K562 (cell line): ENCODE measurements at regions not wholly inside any gene's neighbourhood (a gene's known extent, or its start where the extent isn't known, plus 50 kb on each side); places are given as distances from the start of the nearest gene placed in this dataset.

Experiments
- ATAC-seq: fragments of 200-7000 bp; cut with Tn5 transposase; 3 replicates; pipeline ENCODE4 v1.9.1; 2020; ENCODE audit warnings: moderate library complexity
- BruUV-seq: library from RNA; stranded (reverse); fragments of 400-500 nt; replicated peaks from 2 replicates; lab custom pipeline; 2021; lab: Mats Ljungman, UMichigan
- CTCF ChIA-PET: fragments of 300-600 bp; formaldehyde crosslinking; extraction: SDS; loops from one replicate; lab custom pipeline; 2021; ENCODE audit warnings: low intra/inter-chr PET ratio; lab: Yijun Ruan, JAX
- POLR2A ChIA-PET: fragments of 300-600, 350-650 bp; sonication (Branson Sonifier 250); formaldehyde crosslinking; extraction: SDS; loops from one replicate; lab custom pipeline; 2021; ENCODE audit warnings: antibody characterized with exemption, inconsistent platforms; lab: Yijun Ruan, JAX
- DNase-seq, 4 experiments: peaks; one replicate each; pipeline versions ENCODE4 v3.0.0 to v3.0.0-alpha.2; 2011 to 2018; ENCODE audit warnings: low spot score in 3 of 4, mixed read lengths in 3 of 4; ENCODE audit errors: extremely low read depth in 1 of 4
- FAIRE-seq: peaks from 2 replicates; lab custom pipeline; 2011; peaks lifted over from hg19 to GRCh38; lab: Jason Lieb, UNC
- H2AFZ ChIP-seq: 2 replicates; pipeline ENCODE4 v1.6.0; 2011; ENCODE audit warnings: low read depth, low read length, control low read depth, inconsistent platforms
- H3K27ac ChIP-seq: fragments of 200-600 bp; 3 replicates; pipeline ENCODE4 v1.8.0; 2011; ENCODE audit warnings: low read depth, mild to moderate bottlenecking, control low read depth, inconsistent platforms, low read length, moderate library complexity, mixed read lengths; ENCODE audit errors: extremely low read depth
- H3K27me3 ChIP-seq, 2 experiments: fragments of 300-600 bp in 1 of 2; 2 replicates in 1 of 2; 3 replicates in 1 of 2; pipeline versions ENCODE4 v1.6.0 to v1.8.0; 2011; ENCODE audit warnings: inconsistent platforms in 2 of 2, low read length in 2 of 2, mild to moderate bottlenecking in 1 of 2, mixed read lengths in 1 of 2, moderate library complexity in 1 of 2; ENCODE audit not compliant: control insufficient read depth in 2 of 2, insufficient read depth in 2 of 2
- H3K36me3 ChIP-seq: fragments of 300-600 bp; 3 replicates; pipeline ENCODE4 v1.8.0; 2011; ENCODE audit warnings: mild to moderate bottlenecking, low read length, inconsistent platforms; ENCODE audit not compliant: control insufficient read depth, insufficient read depth
- H3K4me1 ChIP-seq, 2 experiments: fragments of 200-600 bp in 1 of 2; replicated peaks in 1 of 2; 2 replicates in 1 of 2; 3 replicates in 1 of 2; pipeline versions ENCODE4 v1.5.1 to v1.8.0; 2011; ENCODE audit warnings: inconsistent platforms in 2 of 2, low read length in 2 of 2, mild to moderate bottlenecking in 1 of 2, mixed read lengths in 1 of 2, moderate library complexity in 1 of 2; ENCODE audit not compliant: control insufficient read depth in 2 of 2, insufficient read depth in 2 of 2
- H3K4me2 ChIP-seq: 2 replicates; pipeline ENCODE4 v1.6.1; 2011; ENCODE audit warnings: low read length, control low read depth, inconsistent platforms, mixed read lengths; ENCODE audit not compliant: insufficient read depth
- H3K4me3 ChIP-seq: fragments of 200-600 bp; sonication (generic), shearing (Covaris generic); 2 replicates; pipeline ENCODE4 v1.5.1; 2016; ENCODE audit warnings: control low read depth, inconsistent platforms
- H3K79me2 ChIP-seq: fragments of 200-600 bp; 3 replicates; pipeline ENCODE4 v1.8.0; 2011; ENCODE audit warnings: low read length, inconsistent platforms; ENCODE audit not compliant: control insufficient read depth, insufficient read depth
- H3K9ac ChIP-seq, 2 experiments: 2 replicates each; pipeline versions ENCODE4 v1.6.0 to v1.6.1; 2011; ENCODE audit warnings: low read depth in 2 of 2, low read length in 2 of 2, control low read depth in 1 of 2, inconsistent platforms in 1 of 2, mild to moderate bottlenecking in 1 of 2, mixed read lengths in 1 of 2; ENCODE audit not compliant: insufficient read depth in 1 of 2
- H3K9me1 ChIP-seq: one replicate; pipeline ENCODE4 v1.6.0; 2011; ENCODE audit warnings: inconsistent platforms, mild to moderate bottlenecking, low read length, moderate library complexity; ENCODE audit not compliant: control insufficient read depth, insufficient read depth
- H3K9me3 ChIP-seq: replicated peaks from 2 replicates; pipeline ENCODE4 v1.5.1; 2011; ENCODE audit warnings: low read depth, low read length, inconsistent platforms; ENCODE audit not compliant: control insufficient read depth, insufficient read depth
- H4K20me1 ChIP-seq: replicated peaks from 2 replicates; pipeline ENCODE4 v1.6.1; 2011; ENCODE audit warnings: low read length, inconsistent platforms, mixed read lengths; ENCODE audit not compliant: control insufficient read depth, insufficient read depth
- BRF2 ChIP-seq: IDR thresholded peaks from 3 replicates; pipeline ENCODE4 v1.6.1; 2011; ENCODE audit warnings: borderline replicate concordance, mild to moderate bottlenecking; ENCODE audit not compliant: insufficient read length, insufficient read depth
- DMBX1 ChIP-seq: fragments of 250-450 bp; sonication (Bioruptor Pico); IDR thresholded peaks from 2 replicates; pipeline ENCODE4 v1.8.0; 2022; ENCODE audit warnings: inconsistent platforms, mild to moderate bottlenecking, moderate library complexity, borderline replicate concordance
- ESRRB ChIP-seq: fragments of 250-450 bp; sonication (Bioruptor Pico); IDR thresholded peaks from 2 replicates; pipeline ENCODE4 v1.5.0; 2020; ENCODE audit warnings: mild to moderate bottlenecking, moderate library complexity, borderline replicate concordance
- ETS1 ChIP-seq: conservative IDR thresholded peaks from 2 replicates; pipeline ENCODE4 v1.6.1; 2011; ENCODE audit warnings: low read depth, mild to moderate bottlenecking, low read length; ENCODE audit not compliant: control insufficient read depth
- KAT2B ChIP-seq: IDR thresholded peaks from one replicate; pipeline ENCODE4 v1.6.1; 2012; ENCODE audit warnings: low read depth, mild to moderate bottlenecking, control low read depth, inconsistent platforms, low read length, moderate library complexity
- KDM5B ChIP-seq: fragments of 200-600 bp; sonication (generic); IDR thresholded peaks from 2 replicates; pipeline ENCODE4 v1.6.1; 2012; ENCODE audit warnings: low read depth, mild to moderate bottlenecking, moderate library complexity, low read length, control low read depth, inconsistent platforms; ENCODE audit not compliant: insufficient replicate concordance
- MBD2 ChIP-seq: sonication (generic); IDR thresholded peaks from 2 replicates; pipeline ENCODE4 v1.6.1; 2016; ENCODE audit warnings: low read depth, borderline replicate concordance
- MEF2D ChIP-seq: conservative IDR thresholded peaks from 2 replicates; pipeline ENCODE4 v1.6.1; 2016; ENCODE audit warnings: low read depth, missing genetic modification characterization, missing compliant biosample characterization
- NCOA1 ChIP-seq: fragments of 450-650 bp; IDR thresholded peaks from 2 replicates; pipeline ENCODE4 v1.6.1; 2016; ENCODE audit warnings: low read depth
- SMARCE1 ChIP-seq: fragments of 450-650 bp; IDR thresholded peaks from 2 replicates; pipeline ENCODE4 v1.7.1; 2016; ENCODE audit warnings: mild to moderate bottlenecking
- SRSF3 ChIP-seq: fragments of 200-400 bp; formaldehyde crosslinking; IDR thresholded peaks from 2 replicates; pipeline ENCODE4 v1.6.1; 2016; ENCODE audit warnings: mild to moderate bottlenecking, low read length, moderate library complexity; ENCODE audit not compliant: insufficient read depth
- TCF7L2 ChIP-seq: fragments of 150-350 bp; IDR thresholded peaks from 2 replicates; pipeline ENCODE4 v1.6.1; 2016; ENCODE audit warnings: low read depth, mild to moderate bottlenecking, low read length, moderate library complexity
- ZBTB17 ChIP-seq: fragments of 450-650 bp; formaldehyde crosslinking; IDR thresholded peaks from 2 replicates; pipeline ENCODE4 v1.4.0; 2020; ENCODE audit warnings: mild to moderate bottlenecking
- ZNF639 ChIP-seq, 2 experiments: fragments of 200-800 bp in 1 of 2; sonication (Bioruptor generic) in 1 of 2; sonication (generic) in 1 of 2; formaldehyde crosslinking in 1 of 2; IDR thresholded peaks in 1 of 2; conservative IDR thresholded peaks in 1 of 2; 2 replicates each; pipeline versions ENCODE4 v1.5.0 to v1.6.1; 2016 to 2020; ENCODE audit warnings: missing compliant biosample characterization in 1 of 2, missing genetic modification characterization in 1 of 2, missing genetic modification reagents in 1 of 2
- ZNF76 ChIP-seq: fragments of 250-450 bp; sonication (Bioruptor Pico); IDR thresholded peaks from 2 replicates; pipeline ENCODE4 v1.4.0; 2020; ENCODE audit warnings: mild to moderate bottlenecking, moderate library complexity, borderline replicate concordance
- WGBS: fragments of 100-300 bp; shearing (Covaris generic); methylation state at CpG from one replicate; pipeline ENCODE4 v1.1.6; 2016; ENCODE audit warnings: low coverage, mixed read lengths; ENCODE audit not compliant: insufficient coverage; ENCODE audit errors: missing lambda C conversion rate; 5-methylcytosine and 5-hydroxymethylcytosine counted together
- in situ Hi-C: fragments of 300-500 bp; cut with MboI; formaldehyde crosslinking; loops from 4 replicates; pipeline ENCODE4 v1.15.0; 2018; ENCODE audit warnings: inconsistent platforms, mixed read lengths
- intact Hi-C: fragments of 100-400 bp; cut with micrococcal nuclease; formaldehyde crosslinking; loops from 2 replicates; pipeline ENCODE4 v1.14.2; 2022

GRCh38 chr16:54815177-54815576, 115.5 kb upstream of the IRX5 start (continued):
- TF ChIP-seq TCF7L2 (no peak), KAT2B (no peak), DMBX1 (no peak), ESRRB (CRISPR knock-in tag) (no peak)

- 2% methylated on average over 5 of the region's 5 CpGs for WGBS
- no peaks in the 10 kb centered on the region for H3K9me1 ChIP-seq
- FAIRE-seq, result no peak
- H3K27ac ChIP-seq, result no peak overlapping the region
- in situ Hi-C loops, result no loop called here
- TF ChIP-seq BRF2, result no peak
- TF ChIP-seq KDM5B, result no peak
- no peak for TF ChIP-seq ETS1
- no peak for TF ChIP-seq NCOA1
- TF ChIP-seq SRSF3, result no peak
- TF ChIP-seq ZBTB17 (CRISPR knock-in tag), result no peak
- no peak for TF ChIP-seq MBD2
- no peak for TF ChIP-seq ZNF76 (CRISPR knock-in tag)
- no peak for TF ChIP-seq MEF2D (tag)
- TF ChIP-seq SMARCE1, result no peak
- no peak for TF ChIP-seq ZNF639 (CRISPR knock-in tag; conservative IDR thresholded peaks at IDR 0.05 in 1 of 2, IDR thresholded peaks at IDR 0.05 in 1 of 2)
- TF ChIP-seq, all 486 proteins: peak for 0
- H3K9ac ChIP-seq, result no peak overlapping the region
- no peaks in the 10 kb centered on the region for H3K4me1 ChIP-seq
- POLR2A ChIA-PET, result interaction anchor here (0.6 kb wide), 1 partner anchor 12 kb away, joined by 3 read pairs; no protein-coding TSS in a partner anchor
- no peak for DNase-seq
- no peak overlapping the region for H2AFZ ChIP-seq
- H3K4me2 ChIP-seq, result no peak overlapping the region
- H3K79me2 ChIP-seq, result no peaks in the 10 kb centered on the region
- ATAC-seq, result no peak
- intact Hi-C loops, result no loop called here
- peaks cover 8 to 25% of the 10 kb centered on the region in 2 experiments; a peak in 4 of 5 replicates for H3K27me3 ChIP-seq
- no peak overlapping the region for H3K4me3 ChIP-seq
- H3K9me3 ChIP-seq, result no peaks in the 10 kb centered on the region
- CTCF ChIA-PET, result no interaction called here
- H3K36me3 ChIP-seq, result no peaks in the 10 kb centered on the region
- no peaks in the 10 kb centered on the region; the same call in 1 of the 2 replicates for H4K20me1 ChIP-seq
- no TSS peak for BruUV-seq
Observed at GRCh38 chr16:54813778-54814177, 116.9 kb upstream of the IRX5 start.
